ENCODE measurements at regions not wholly inside any gene's neighbourhood (a gene's known extent, or its start where the extent isn't known, plus 50 kb on each side); places are given as distances from the start of the nearest gene placed in this dataset.

GRCh38 chr1:221912230-221912629 lies 170.3 kb upstream of the DUSP10 start:
- Histone ChIP-seq H3K27ac (ENCODE audit: extremely low read depth, low read depth, low read length) (no peak overlapping the region), H3K4me3 (ENCODE audit: low read depth, low read length) (no peak overlapping the region), H3K4me1 (ENCODE audit: control insufficient read depth, insufficient read depth, low read length) (no peaks in the 10 kb centered on the region), H3K9me3 (ENCODE audit: control insufficient read depth, insufficient read depth, low read depth, low read length) (no peaks in the 10 kb centered on the region), H3K36me3 (ENCODE audit: control insufficient read depth in 2 of 2, insufficient read depth in 1 of 2, low read length in 2 of 2) (no peaks in the 10 kb centered on the region)
- TF ChIP-seq ZNF140 (tag by site-specific recombination; IDR thresholded peaks at IDR 0.05) (no peak), GLI4 (tag by site-specific recombination; IDR thresholded peaks at IDR 0.05) (no peak), ELK4 (IDR thresholded peaks at IDR 0.05; ENCODE audit: borderline replicate concordance, low read depth, low read length) (no peak), ZNF19 (tag by site-specific recombination; IDR thresholded peaks at IDR 0.05; ENCODE audit: low read depth) (no peak), ZNF792 (tag by site-specific recombination; IDR thresholded peaks at IDR 0.05) (no peak), RBAK (tag by site-specific recombination; IDR thresholded peaks at IDR 0.05) (no peak), MZF1 (tag by site-specific recombination; IDR thresholded peaks at IDR 0.05; ENCODE audit: borderline replicate concordance) (no peak), ZNF146 (tag by site-specific recombination; IDR thresholded peaks at IDR 0.05) (no peak), ATF2 (tag by site-specific recombination; IDR thresholded peaks at IDR 0.05; ENCODE audit: low read depth) (no peak)
- ChIA-PET CTCF (no interaction called here), POLR2A (no interaction called here)

GRCh38 chr1:221911714-221912113 lies 169.8 kb upstream of the DUSP10 start:
- POLR2A ChIA-PET, result no interaction called here
- no peaks in the 10 kb centered on the region for H3K9me3 ChIP-seq (ENCODE audit: control insufficient read depth, insufficient read depth, low read depth, low read length)
- H3K36me3 ChIP-seq (ENCODE audit: control insufficient read depth in 2 of 2, insufficient read depth in 1 of 2, low read length in 2 of 2), result no peaks in the 10 kb centered on the region
- no peaks in the 10 kb centered on the region for H3K4me1 ChIP-seq (ENCODE audit: control insufficient read depth, insufficient read depth, low read length)
- CTCF ChIA-PET, result no interaction called here
- no peak overlapping the region for H3K4me3 ChIP-seq (ENCODE audit: low read depth, low read length)
- TF ChIP-seq ZNF776 (tag by site-specific recombination; IDR thresholded peaks at IDR 0.05; ENCODE audit: borderline replicate concordance), result no peak
- TF ChIP-seq ZNF311 (tag by site-specific recombination; IDR thresholded peaks at IDR 0.05; ENCODE audit: borderline replicate concordance), result no peak
- TF ChIP-seq ZNF677 (tag by site-specific recombination; IDR thresholded peaks at IDR 0.05), result no peak
- TF ChIP-seq ZEB2 (tag by site-specific recombination; IDR thresholded peaks at IDR 0.05), result no peak
- TF ChIP-seq ZNF639 (tag by site-specific recombination; IDR thresholded peaks at IDR 0.05), result no peak
- no peak for TF ChIP-seq ATF2 (tag by site-specific recombination; IDR thresholded peaks at IDR 0.05; ENCODE audit: low read depth)
- no peak for TF ChIP-seq ZNF629 (tag by site-specific recombination; IDR thresholded peaks at IDR 0.05)
- TF ChIP-seq ZNF214 (tag by site-specific recombination; IDR thresholded peaks at IDR 0.05; ENCODE audit: borderline replicate concordance), result no peak
- TF ChIP-seq ZNF23 (tag by site-specific recombination; IDR thresholded peaks at IDR 0.05; ENCODE audit: borderline replicate concordance), result no peak
- TF ChIP-seq ZNF548 (tag by site-specific recombination; IDR thresholded peaks at IDR 0.05), result no peak
- TF ChIP-seq ZNF768 (tag by site-specific recombination; IDR thresholded peaks at IDR 0.05), result no peak
- no peak for TF ChIP-seq ZNF692 (tag by site-specific recombination; IDR thresholded peaks at IDR 0.05)
- TF ChIP-seq SETDB1 (IDR thresholded peaks at IDR 0.05; ENCODE audit: insufficient read length, low read length), result no peak
- no peak for TF ChIP-seq HIC1 (tag by site-specific recombination; IDR thresholded peaks at IDR 0.05)
- TF ChIP-seq ZFP37 (tag by site-specific recombination; IDR thresholded peaks at IDR 0.05), result no peak
- TF ChIP-seq ZNF274 (IDR thresholded peaks at IDR 0.05; ENCODE audit: low read length), result no peak
- no peak for TF ChIP-seq ZNF274 (tag by site-specific recombination; IDR thresholded peaks at IDR 0.05; ENCODE audit: borderline replicate concordance)
- TF ChIP-seq ZNF530 (tag by site-specific recombination; IDR thresholded peaks at IDR 0.05; ENCODE audit: low read depth), result no peak
- H3K27ac ChIP-seq (ENCODE audit: extremely low read depth, low read depth, low read length), result no peak overlapping the region

All from HEK293 (cell line).